Peyer's patch (tissue), 4 donors: ENCODE measurements at regions not wholly inside any gene's neighbourhood (a gene's known extent, or its start where the extent isn't known, plus 50 kb on each side); places are given as distances from the start of the nearest gene placed in this dataset.

ENCODE experiments used
- CTCF ChIP-seq, 6 experiments: fragments of 450-650 bp in 4 of 6; fragments of 200-600 bp in 2 of 6; sonication (generic) in 1 of 6; IDR thresholded peaks; one replicate each; pipeline ENCODE4 v1.5.1; 2017 to 2019; ENCODE audit warnings: antibody characterized with exemption in 6 of 6, mild to moderate bottlenecking in 3 of 6, moderate library complexity in 1 of 6
- POLR2A ChIP-seq, 2 donors: fragments of 450-650 bp; IDR thresholded peaks; one replicate each; pipeline ENCODE4 v1.5.1; 2017; ENCODE audit warnings: antibody characterized with exemption in 2 of 2, mild to moderate bottlenecking in 2 of 2, moderate library complexity in 2 of 2

- TF ChIP-seq CTCF (IDR thresholded peaks at IDR 0.05) (no peak), POLR2A (IDR thresholded peaks at IDR 0.05) (no peak)
These were observed 73.8 kb downstream of the IRX2 start for GRCh38 chr5:2677689-2678088.
